Common myeloid progenitor, CD34-positive (primary cell): ENCODE measurements at regions not wholly inside any gene's neighbourhood (a gene's known extent, or its start where the extent isn't known, plus 50 kb on each side); places are given as distances from the start of the nearest gene placed in this dataset.

Experiments
- CTCF ChIA-PET: fragments of 350-600 bp; sonication (Branson Sonifier 250); formaldehyde crosslinking; loops from one replicate; lab custom pipeline; 2021; ENCODE audit warnings: antibody characterized with exemption; lab: Charles Lee
- POLR2A ChIA-PET: fragments of 350-600 bp; sonication (Branson Sonifier 250); formaldehyde crosslinking; loops from one replicate; lab custom pipeline; 2021; ENCODE audit warnings: antibody characterized with exemption; lab: Charles Lee
- DNase-seq, 3 donors: peaks; one replicate each; pipeline versions ENCODE4 v3.0.0 to v3.0.0-alpha.2; 2013
- H3K27ac ChIP-seq, 2 experiments: 1 replicate in 1 of 2; 2 replicates in 1 of 2; pipeline ENCODE4 v1.7.0; 2013; ENCODE audit warnings: inconsistent platforms in 2 of 2, low read length in 2 of 2, mild to moderate bottlenecking in 2 of 2, low read depth in 1 of 2, moderate library complexity in 1 of 2; ENCODE audit not compliant: severe bottlenecking in 2 of 2, insufficient read depth in 1 of 2, poor library complexity in 1 of 2
- H3K27me3 ChIP-seq, 5 experiments: replicated peaks in 2 of 5; 1 replicate in 3 of 5; 2 replicates in 2 of 5; pipeline versions ENCODE4 v1.6.1 to v1.7.0; 2013; ENCODE audit warnings: low read length in 4 of 5, mild to moderate bottlenecking in 2 of 5, moderate library complexity in 2 of 5, inconsistent platforms in 1 of 5; ENCODE audit not compliant: insufficient read depth in 5 of 5, control insufficient read depth in 4 of 5
- H3K36me3 ChIP-seq, 4 experiments: 1 replicate in 2 of 4; 2 replicates in 2 of 4; pipeline versions ENCODE4 v1.6.1 to v1.7.0; 2013; ENCODE audit warnings: low read length in 3 of 4, control low read depth in 1 of 4, mild to moderate bottlenecking in 1 of 4; ENCODE audit not compliant: control insufficient read depth in 4 of 4, insufficient read depth in 4 of 4
- H3K4me1 ChIP-seq, 4 experiments: 1 replicate in 3 of 4; 2 replicates in 1 of 4; pipeline versions ENCODE4 v1.6.1 to v1.7.1; 2013; ENCODE audit warnings: low read length in 3 of 4, mild to moderate bottlenecking in 3 of 4, control low read depth in 1 of 4, inconsistent platforms in 1 of 4, moderate library complexity in 1 of 4; ENCODE audit not compliant: control insufficient read depth in 4 of 4, insufficient read depth in 4 of 4; ENCODE audit errors: control extremely low read depth in 1 of 4
- H3K4me3 ChIP-seq, 7 experiments: 1 replicate in 4 of 7; 2 replicates in 3 of 7; pipeline versions ENCODE4 v1.5.1 to v1.7.0; 2013; ENCODE audit warnings: mild to moderate bottlenecking in 7 of 7, low read length in 6 of 7, moderate library complexity in 6 of 7, inconsistent platforms in 2 of 7, low read depth in 2 of 7, control low read depth in 1 of 7; ENCODE audit not compliant: insufficient read depth in 4 of 7, control insufficient read depth in 1 of 7; ENCODE audit errors: extremely low read depth in 1 of 7
- H3K9me3 ChIP-seq, 5 experiments: 1 replicate in 4 of 5; 2 replicates in 1 of 5; pipeline versions ENCODE4 v1.6.1 to v1.7.1; 2013; ENCODE audit warnings: low read length in 4 of 5, mild to moderate bottlenecking in 2 of 5, inconsistent platforms in 1 of 5, low read depth in 1 of 5, moderate library complexity in 1 of 5; ENCODE audit not compliant: control insufficient read depth in 4 of 5, insufficient read depth in 2 of 5; ENCODE audit errors: control extremely low read depth in 1 of 5
- WGBS: methylation state at CpG from one replicate; pipeline ENCODE4 v1.1.5; 2013; ENCODE audit not compliant: insufficient coverage; 5-methylcytosine and 5-hydroxymethylcytosine counted together

GRCh38 chr11:115965767-115966504 is 461.7 kb upstream of the CADM1 start:
- DNase-seq: no peak
- Histone ChIP-seq H3K27ac (no peak overlapping the region), H3K9me3 (no peaks in the 10 kb centered on the region), H3K36me3 (no peaks in the 10 kb centered on the region), H3K4me3 (no peak overlapping the region), H3K4me1 (no peaks in the 10 kb centered on the region), H3K27me3 (peaks cover 0 to 16% (median 6%) of the 10 kb centered on the region in 5 experiments)
- ChIA-PET CTCF (interaction anchor here (1.5 kb wide), 1 partner anchor 18 kb away, joined by 4 read pairs; no protein-coding TSS in a partner anchor), POLR2A (interaction anchor here (0.6 kb wide), 1 partner anchor 809 kb away, joined by 3 read pairs; no protein-coding TSS in a partner anchor)
- 96% methylated on average over 10 of the region's 13 CpGs for WGBS

GRCh38 chr11:115964091-115964490 is 459.9 kb upstream of the CADM1 start:
- no peak for DNase-seq
- ChIA-PET POLR2A (interaction anchor here (0.6 kb wide), 1 partner anchor 749 kb away, joined by 3 read pairs; no protein-coding TSS in a partner anchor), CTCF (no interaction called here)
- H3K27ac ChIP-seq: no peak overlapping the region
- H3K36me3 ChIP-seq: no peaks in the 10 kb centered on the region
- no peaks in the 10 kb centered on the region for H3K4me1 ChIP-seq
- 100% methylated on average over 2 of the region's 2 CpGs for whole genome bisulfite sequencing
- peaks cover 0 to 26% (median 8%) of the 10 kb centered on the region in 5 experiments for H3K27me3 ChIP-seq
- no peak overlapping the region for H3K4me3 ChIP-seq
- no peaks in the 10 kb centered on the region for H3K9me3 ChIP-seq

GRCh38 chr11:115963156-115963555 is 458.9 kb upstream of the CADM1 start:
- no peak for DNase-seq
- H3K27me3 ChIP-seq: peaks cover 0 to 34% (median 8%) of the 10 kb centered on the region in 5 experiments
- no peaks in the 10 kb centered on the region for H3K36me3 ChIP-seq
- no peaks in the 10 kb centered on the region for H3K9me3 ChIP-seq
- ChIA-PET CTCF (no interaction called here), POLR2A (no interaction called here)
- no peak overlapping the region for H3K4me3 ChIP-seq
- 86% methylated on average over 5 of the region's 6 CpGs for WGBS
- no peaks in the 10 kb centered on the region for H3K4me1 ChIP-seq
- H3K27ac ChIP-seq: no peak overlapping the region

GRCh38 chr11:115961159-115962003 is 457.2 kb upstream of the CADM1 start:
- no peak overlapping the region for H3K27ac ChIP-seq
- CTCF ChIA-PET: interaction anchor here (0.6 kb wide), 1 partner anchor 22 kb away, joined by 3 read pairs; no protein-coding TSS in a partner anchor
- no peak overlapping the region for H3K4me3 ChIP-seq
- H3K4me1 ChIP-seq: no peaks in the 10 kb centered on the region
- peaks cover 0 to 37% (median 8%) of the 10 kb centered on the region in 5 experiments for H3K27me3 ChIP-seq
- POLR2A ChIA-PET: no interaction called here
- H3K36me3 ChIP-seq: no peaks in the 10 kb centered on the region
- WGBS: 76% methylated on average over 9 of the region's 11 CpGs
- DNase-seq: no peak
- H3K9me3 ChIP-seq: no peaks in the 10 kb centered on the region

GRCh38 chr11:115959081-115959486 is 454.9 kb upstream of the CADM1 start:
- no peak for DNase-seq
- 70% methylated on average over 22 of the region's 23 CpGs for WGBS
- CTCF ChIA-PET: no interaction called here
- no peak overlapping the region for H3K4me3 ChIP-seq
- no peak overlapping the region for H3K27ac ChIP-seq
- H3K4me1 ChIP-seq: no peaks in the 10 kb centered on the region
- H3K27me3 ChIP-seq: peaks cover 0 to 40% (median 12%) of the 10 kb centered on the region in 5 experiments
- no peaks in the 10 kb centered on the region for H3K36me3 ChIP-seq
- H3K9me3 ChIP-seq: no peaks in the 10 kb centered on the region
- POLR2A ChIA-PET: no interaction called here

GRCh38 chr11:115958089-115959000 is 454.1 kb upstream of the CADM1 start:
- CTCF ChIA-PET: no interaction called here
- H3K36me3 ChIP-seq: no peaks in the 10 kb centered on the region
- 91% methylated on average over 17 of the region's 20 CpGs for WGBS
- no peak overlapping the region for H3K27ac ChIP-seq
- H3K4me1 ChIP-seq: no peaks in the 10 kb centered on the region
- no peak for DNase-seq
- H3K4me3 ChIP-seq: no peak overlapping the region
- POLR2A ChIA-PET: no interaction called here
- H3K9me3 ChIP-seq: no peaks in the 10 kb centered on the region
- peaks cover 0 to 40% (median 12%) of the 10 kb centered on the region in 5 experiments for H3K27me3 ChIP-seq
